HG03565 (cell line): ENCODE measurements at regions not wholly inside any gene's neighbourhood (a gene's known extent, or its start where the extent isn't known, plus 50 kb on each side); places are given as distances from the start of the nearest gene placed in this dataset.

ENCODE experiments used
- ATAC-seq: cut with Tn5 transposase; IDR thresholded peaks from one replicate; pipeline ENCODE4 v1.9.1; 2021; ENCODE audit warnings: mild to moderate bottlenecking, moderate library complexity; ENCODE audit not compliant: unreplicated experiment

GRCh38 chr2:122096761-122097160, 341.3 kb downstream of the TSN start:
- no peak for ATAC-seq

GRCh38 chr2:122098306-122098705, 342.9 kb downstream of the TSN start:
- ATAC-seq: no peak

GRCh38 chr2:122100346-122100745, 344.9 kb downstream of the TSN start:
- no peak for ATAC-seq

- no peak for ATAC-seq
These were observed 345.3 kb downstream of the TSN start for GRCh38 chr2:122100756-122101155.

- ATAC-seq: no peak
These were observed 345.9 kb downstream of the TSN start for GRCh38 chr2:122101319-122101718.

- no peak for ATAC-seq
These were observed 349.9 kb downstream of the TSN start for GRCh38 chr2:122105171-122105876.

- ATAC-seq: no peak
These were observed 350.4 kb downstream of the TSN start for GRCh38 chr2:122105877-122106206.

- no peak for ATAC-seq
These were observed 352.7 kb downstream of the TSN start for GRCh38 chr2:122108186-122108585.

GRCh38 chr2:122112216-122113005, 357.0 kb downstream of the TSN start:
- no peak for ATAC-seq

GRCh38 chr2:122114421-122114820, 359.0 kb downstream of the TSN start:
- no peak for ATAC-seq

- no peak for ATAC-seq
These were observed 361.9 kb downstream of the TSN start for GRCh38 chr2:122117371-122117770.

GRCh38 chr2:122129399-122129798, 373.9 kb downstream of the TSN start:
- no peak for ATAC-seq

GRCh38 chr2:122132147-122132691, 376.8 kb downstream of the TSN start:
- no peak for ATAC-seq

- ATAC-seq: no peak
These were observed 379.8 kb downstream of the TSN start for GRCh38 chr2:122135021-122135937.

GRCh38 chr2:122136056-122136455, 380.6 kb downstream of the TSN start:
- peak; percentile 60 for ATAC-seq

- ATAC-seq: no peak
These were observed 383.1 kb downstream of the TSN start for GRCh38 chr2:122138561-122138960.

- ATAC-seq: no peak
These were observed 384.4 kb downstream of the TSN start for GRCh38 chr2:122139739-122140420.

GRCh38 chr2:122144884-122145283, 389.4 kb downstream of the TSN start:
- no peak for ATAC-seq

- no peak for ATAC-seq
These were observed 390.4 kb downstream of the TSN start for GRCh38 chr2:122145856-122146255.

GRCh38 chr2:122148128-122148767, 392.8 kb downstream of the TSN start:
- ATAC-seq: no peak
